ENCODE measurements at regions not wholly inside any gene's neighbourhood (a gene's known extent, or its start where the extent isn't known, plus 50 kb on each side); places are given as distances from the start of the nearest gene placed in this dataset.

DNA sequence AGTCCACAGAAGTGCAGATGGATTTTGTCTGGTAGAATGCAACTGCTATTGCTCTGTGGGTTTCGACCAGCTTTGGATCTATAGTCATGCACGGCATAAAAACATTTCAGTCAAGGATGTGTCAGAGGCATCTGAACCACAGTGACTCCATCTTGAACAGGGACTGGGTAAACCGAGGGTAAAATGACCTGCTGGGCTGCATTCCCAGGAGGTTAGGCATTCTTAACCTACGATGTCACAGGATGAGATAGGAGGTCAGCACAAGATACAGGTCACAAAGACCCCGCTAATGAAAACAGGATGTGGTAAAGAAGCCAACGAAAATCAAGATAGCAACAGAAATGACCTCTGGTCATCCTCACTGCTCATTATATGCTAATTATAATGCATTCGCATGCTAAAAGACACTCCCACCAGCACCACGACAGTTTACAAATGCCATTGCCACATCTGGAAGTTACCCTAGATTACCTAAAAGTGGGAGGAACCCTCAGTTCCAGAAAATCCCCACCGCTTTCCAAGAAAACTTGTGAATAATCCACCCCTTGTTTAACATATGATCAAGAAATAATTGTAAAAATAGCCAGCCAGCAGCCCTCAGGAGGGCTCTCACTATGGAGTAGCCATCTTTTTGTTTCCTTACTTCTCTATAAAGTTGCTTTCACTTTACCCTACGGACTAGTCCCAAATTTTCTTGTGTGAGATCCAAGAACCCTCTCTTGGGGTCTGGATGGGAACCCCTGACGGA, 50.7 kb upstream of the CPXM2 start:
- TF ChIP-seq POLR2AphosphoS5 (IDR thresholded peaks at IDR 0.05) (no peak), POLR2A (IDR thresholded peaks at IDR 0.05) (no peak)
